A549 (cell line): ENCODE measurements at regions not wholly inside any gene's neighbourhood (a gene's known extent, or its start where the extent isn't known, plus 50 kb on each side); places are given as distances from the start of the nearest gene placed in this dataset.

Experiments
- ATAC-seq, 2 experiments: fragments of 200-7000 bp in 1 of 2; fragments of >200 bp in 1 of 2; cut with Nextera tagmentation in 1 of 2; cut with Tn5 transposase in 1 of 2; 3 replicates each; pipeline versions ENCODE4 v1.8.0 to v1.9.1; 2018 to 2020; ENCODE audit warnings: mild to moderate bottlenecking in 1 of 2, moderate library complexity in 1 of 2
- CTCF ChIA-PET: fragments of 300-600 bp; sonication (Branson Sonifier 250); formaldehyde crosslinking; extraction: SDS; loops from one replicate; lab custom pipeline; 2021; ENCODE audit warnings: antibody characterized with exemption, inconsistent platforms; lab: Yijun Ruan, JAX
- POLR2A ChIA-PET: fragments of 350-600 bp; formaldehyde crosslinking; extraction: SDS; loops from one replicate; lab custom pipeline; 2021; ENCODE audit warnings: antibody characterized with exemption, inconsistent platforms; lab: Yijun Ruan, JAX
- DNase-seq, 2 experiments: peaks; one replicate each; pipeline versions ENCODE4 v3.0.0 to v3.0.0-alpha.2; 2011 to 2016; ENCODE audit warnings: low read depth in 1 of 2, low spot score in 1 of 2
- FAIRE-seq: peaks from 2 replicates; lab custom pipeline; 2011; peaks lifted over from hg19 to GRCh38; lab: Jason Lieb, UNC
- H3K27ac ChIP-seq, 2 experiments: fragments of >200 bp; sonication (Bioruptor Twin); formaldehyde crosslinking; 3 replicates each; pipeline ENCODE4 v1.5.1; 2016 to 2017
- H3K4me1 ChIP-seq: fragments of >200 bp; sonication (Bioruptor Twin); formaldehyde crosslinking; 3 replicates; pipeline ENCODE4 v1.6.1; 2016
- H3K4me2 ChIP-seq: fragments of >200 bp; sonication (Bioruptor Twin); formaldehyde crosslinking; 3 replicates; pipeline ENCODE4 v1.6.1; 2016
- H3K4me3 ChIP-seq: fragments of >200 bp; sonication (Bioruptor Twin); formaldehyde crosslinking; 3 replicates; pipeline ENCODE4 v1.5.1; 2016
- H3K9me3 ChIP-seq: fragments of >200 bp; sonication (Bioruptor Twin); formaldehyde crosslinking; 3 replicates; pipeline ENCODE4 v1.6.1; 2016
- BHLHE40 ChIP-seq: IDR thresholded peaks from 2 replicates; pipeline ENCODE4 v1.6.1; 2012; ENCODE audit warnings: low read depth, low read length, inconsistent platforms
- CHD2 ChIP-seq: fragments of 150-350 bp; IDR thresholded peaks from 2 replicates; pipeline ENCODE4 v1.6.1; 2014; ENCODE audit warnings: low read length; ENCODE audit not compliant: partially characterized antibody
- EHMT2 ChIP-seq: fragments of 200-600 bp; sonication (generic); IDR thresholded peaks from 2 replicates; pipeline ENCODE4 v1.6.1; 2016; ENCODE audit warnings: antibody characterized with exemption, low read depth, mild to moderate bottlenecking, moderate library complexity
- ELK1 ChIP-seq: fragments of 150-350 bp; IDR thresholded peaks from 2 replicates; pipeline ENCODE4 v1.6.1; 2014; ENCODE audit warnings: low read depth, mild to moderate bottlenecking, low read length
- HDAC2 ChIP-seq: fragments of 200-600 bp; sonication (generic); IDR thresholded peaks from 2 replicates; pipeline ENCODE4 v1.6.1; 2016
- HOXA7 ChIP-seq: fragments of 250-450 bp; sonication (Bioruptor Pico); IDR thresholded peaks from 2 replicates; pipeline ENCODE4 v1.5.0; 2020; ENCODE audit warnings: mild to moderate bottlenecking, moderate library complexity
- HOXB13 ChIP-seq: fragments of 250-450 bp; sonication (Bioruptor Pico); IDR thresholded peaks from 2 replicates; pipeline ENCODE4 v1.5.0; 2020; ENCODE audit warnings: low read depth, mild to moderate bottlenecking, moderate library complexity
- JUN ChIP-seq, 2 experiments: fragments of >200 bp; sonication (Bioruptor Twin); formaldehyde crosslinking; IDR thresholded peaks; 2 replicates in 1 of 2; 3 replicates in 1 of 2; pipeline ENCODE4 v1.6.1; 2016 to 2017
- KDM1A ChIP-seq: fragments of 200-600 bp; sonication (generic); IDR thresholded peaks from 2 replicates; pipeline ENCODE4 v1.6.1; 2016; ENCODE audit warnings: low read depth, mild to moderate bottlenecking
- MAFK ChIP-seq: fragments of 450-650 bp; IDR thresholded peaks from 2 replicates; pipeline ENCODE4 v1.6.1; 2014; ENCODE audit not compliant: partially characterized antibody
- MAZ ChIP-seq: fragments of 150-350 bp; IDR thresholded peaks from 2 replicates; pipeline ENCODE4 v1.6.1; 2014; ENCODE audit warnings: antibody characterized with exemption, low read depth, low read length, borderline replicate concordance
- NPAS2 ChIP-seq: fragments of 250-450 bp; sonication (Bioruptor Pico); IDR thresholded peaks from 2 replicates; pipeline ENCODE4 v1.8.0; 2022; ENCODE audit warnings: mild to moderate bottlenecking, moderate library complexity, borderline replicate concordance
- NR3C1 ChIP-seq: fragments of >200 bp; sonication (Bioruptor Twin); formaldehyde crosslinking; IDR thresholded peaks from 3 replicates; pipeline ENCODE4 v1.6.1; 2017
- PHF8 ChIP-seq: fragments of 200-600 bp; sonication (generic); IDR thresholded peaks from 2 replicates; pipeline ENCODE4 v1.6.1; 2016; ENCODE audit warnings: low read depth, mild to moderate bottlenecking, antibody characterized with exemption, moderate library complexity, borderline replicate concordance
- POLR2AphosphoS2 ChIP-seq: conservative IDR thresholded peaks from 2 replicates; pipeline ENCODE4 v1.6.1; 2012; ENCODE audit warnings: low read length, improper control_type of control experiment, inconsistent platforms
- SMC3 ChIP-seq: fragments of >200 bp; sonication (Bioruptor Twin); formaldehyde crosslinking; IDR thresholded peaks from 3 replicates; pipeline ENCODE4 v1.6.1; 2018; ENCODE audit warnings: inconsistent platforms
- WGBS: methylation state at CpG from one replicate; pipeline ENCODE4 v1.1.6; 2017; ENCODE audit errors: missing lambda C conversion rate; 5-methylcytosine and 5-hydroxymethylcytosine counted together
- TF ChIP-seq, protein P1 (sequence below): fragments of 250-450 bp; sonication (Bioruptor Pico); IDR thresholded peaks from 2 replicates; pipeline ENCODE4 v1.5.0; 2021; ENCODE audit warnings: mild to moderate bottlenecking, moderate library complexity, borderline replicate concordance
- TF ChIP-seq, protein P2 (sequence below): fragments of >200 bp; sonication (Bioruptor Twin); formaldehyde crosslinking; IDR thresholded peaks from 2 replicates; pipeline ENCODE4 v1.6.1; 2016
- TF ChIP-seq, protein P3 (sequence below): fragments of >200 bp; sonication (Bioruptor Twin); formaldehyde crosslinking; IDR thresholded peaks from 3 replicates; pipeline ENCODE4 v1.6.1; 2016

DNA sequence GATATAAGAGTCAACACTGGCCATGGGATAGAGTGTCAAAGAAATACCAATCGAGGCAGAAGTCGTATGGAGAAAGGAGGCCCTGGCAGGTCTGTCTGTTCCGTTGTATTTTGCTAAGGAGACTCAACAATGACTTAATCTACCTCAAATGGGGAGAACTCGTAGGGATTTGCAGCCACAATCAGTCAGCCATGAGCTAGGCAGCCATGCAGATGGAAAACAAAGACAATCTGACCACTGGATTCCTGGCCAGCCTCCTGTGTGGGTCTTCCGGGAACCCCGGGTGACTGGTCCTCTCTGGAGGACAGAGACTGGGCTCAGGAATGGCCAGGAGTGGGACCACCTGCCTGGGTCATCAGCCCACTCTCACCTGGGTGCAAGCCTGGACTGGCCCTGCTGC is 167.8 kb downstream of the ETS2 start (continued):
- TF ChIP-seq, protein P1, sequence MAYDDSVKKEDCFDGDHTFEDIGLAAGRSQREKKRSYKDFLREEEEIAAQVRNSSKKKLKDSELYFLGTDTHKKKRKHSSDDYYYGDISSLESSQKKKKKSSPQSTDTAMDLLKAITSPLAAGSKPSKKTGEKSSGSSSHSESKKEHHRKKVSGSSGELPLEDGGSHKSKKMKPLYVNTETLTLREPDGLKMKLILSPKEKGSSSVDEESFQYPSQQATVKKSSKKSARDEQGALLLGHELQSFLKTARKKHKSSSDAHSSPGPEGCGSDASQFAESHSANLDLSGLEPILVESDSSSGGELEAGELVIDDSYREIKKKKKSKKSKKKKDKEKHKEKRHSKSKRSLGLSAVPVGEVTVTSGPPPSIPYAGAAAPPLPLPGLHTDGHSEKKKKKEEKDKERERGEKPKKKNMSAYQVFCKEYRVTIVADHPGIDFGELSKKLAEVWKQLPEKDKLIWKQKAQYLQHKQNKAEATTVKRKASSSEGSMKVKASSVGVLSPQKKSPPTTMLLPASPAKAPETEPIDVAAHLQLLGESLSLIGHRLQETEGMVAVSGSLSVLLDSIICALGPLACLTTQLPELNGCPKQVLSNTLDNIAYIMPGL = no peak

- Histone ChIP-seq H3K27ac (no peak overlapping the region), H3K9me3 (no peaks in the 10 kb centered on the region), H3K4me1 (no peaks in the 10 kb centered on the region), H3K4me2 (no peak overlapping the region), H3K4me3 (no peak overlapping the region)
- TF ChIP-seq JUN (IDR thresholded peaks at IDR 0.05) (no peak), HOXA7 (CRISPR knock-in tag) (no peak), KDM1A (no peak), CHD2 (no peak), PHF8 (no peak), POLR2AphosphoS2 (no peak), EHMT2 (no peak), HOXB13 (no peak), NR3C1 (no peak)
- TF ChIP-seq, protein P2, sequence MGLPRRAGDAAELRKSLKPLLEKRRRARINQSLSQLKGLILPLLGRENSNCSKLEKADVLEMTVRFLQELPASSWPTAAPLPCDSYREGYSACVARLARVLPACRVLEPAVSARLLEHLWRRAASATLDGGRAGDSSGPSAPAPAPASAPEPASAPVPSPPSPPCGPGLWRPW = no peak
- no peak for FAIRE-seq
- no peak for DNase-seq
- WGBS = 98% methylated on average over 9 of the region's 10 CpGs
- CTCF ChIA-PET = interaction anchor here (1.6 kb wide), 1 partner anchor 11 kb away, joined by 3 read pairs; no protein-coding TSS in a partner anchor
- no peak for ATAC-seq
- POLR2A ChIA-PET = no interaction called here
Observed at GRCh38 chr21:38972078-38972477, 166.3 kb downstream of the ETS2 start.

DNA sequence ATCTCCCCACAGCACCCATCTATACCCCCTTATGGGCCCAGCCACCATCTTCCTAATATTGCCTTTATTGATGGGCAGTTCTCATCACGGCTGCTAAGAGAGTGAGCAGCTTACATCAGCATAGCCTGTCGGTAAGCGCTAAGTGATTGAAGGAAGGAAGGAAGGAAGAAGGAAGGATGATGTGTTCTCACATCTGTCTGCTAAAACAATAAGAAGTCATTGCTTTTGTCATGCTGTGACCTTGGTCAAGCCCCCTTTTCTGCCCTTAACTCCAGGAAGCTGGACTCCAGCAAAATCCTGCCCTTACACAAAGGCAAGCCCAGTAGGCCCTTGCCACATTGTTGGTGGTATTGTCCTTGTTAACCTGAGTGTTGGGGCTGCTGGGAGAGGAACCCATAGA is 165.0 kb downstream of the ETS2 start:
- ChIA-PET CTCF (interaction anchor here (1.0 kb wide), 1 partner anchor 14 kb away, joined by 3 read pairs; no protein-coding TSS in a partner anchor), POLR2A (no interaction called here)
- no peak for FAIRE-seq
- Histone ChIP-seq H3K4me1 (peaks cover 6% of the 10 kb centered on the region; the same call in 2 of the 3 replicates), H3K27ac (no peak overlapping the region), H3K9me3 (no peaks in the 10 kb centered on the region), H3K4me2 (no peak overlapping the region), H3K4me3 (no peak overlapping the region)
- TF ChIP-seq BHLHE40 (no peak), NR3C1 (no peak), HDAC2 (no peak), MAZ (no peak), NPAS2 (no peak), MAFK (no peak)
- TF ChIP-seq, protein P3, sequence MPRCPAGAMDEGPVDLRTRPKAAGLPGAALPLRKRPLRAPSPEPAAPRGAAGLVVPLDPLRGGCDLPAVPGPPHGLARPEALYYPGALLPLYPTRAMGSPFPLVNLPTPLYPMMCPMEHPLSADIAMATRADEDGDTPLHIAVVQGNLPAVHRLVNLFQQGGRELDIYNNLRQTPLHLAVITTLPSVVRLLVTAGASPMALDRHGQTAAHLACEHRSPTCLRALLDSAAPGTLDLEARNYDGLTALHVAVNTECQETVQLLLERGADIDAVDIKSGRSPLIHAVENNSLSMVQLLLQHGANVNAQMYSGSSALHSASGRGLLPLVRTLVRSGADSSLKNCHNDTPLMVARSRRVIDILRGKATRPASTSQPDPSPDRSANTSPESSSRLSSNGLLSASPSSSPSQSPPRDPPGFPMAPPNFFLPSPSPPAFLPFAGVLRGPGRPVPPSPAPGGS = no peak
- no peak for DNase-seq
- 90% methylated on average over 3 of the region's 3 CpGs for WGBS
- ATAC-seq = no peak

GRCh38 chr21:38968887-38969543 is 163.3 kb downstream of the ETS2 start:
- DNase-seq = no peak
- WGBS = 73% methylated on average over 7 of the region's 12 CpGs
- CTCF ChIA-PET = no interaction called here
- ATAC-seq = no peak
- TF ChIP-seq ELK1 = no peak
- TF ChIP-seq SMC3 = no peak
- TF ChIP-seq KDM1A = no peak
- TF ChIP-seq, all 56 proteins: peak for 0
- POLR2A ChIA-PET = no interaction called here
- Histone ChIP-seq H3K27ac (no peak overlapping the region), H3K4me2 (no peak overlapping the region), H3K9me3 (no peaks in the 10 kb centered on the region), H3K4me3 (no peak overlapping the region), H3K4me1 (peaks cover 9% of the 10 kb centered on the region; the same call in 2 of the 3 replicates)
- FAIRE-seq = no peak
